Naive thymus-derived CD8-positive, alpha-beta T cell (primary cell): ENCODE measurements at regions not wholly inside any gene's neighbourhood (a gene's known extent, or its start where the extent isn't known, plus 50 kb on each side); places are given as distances from the start of the nearest gene placed in this dataset.

Experiments used
- ATAC-seq, 2 donors: fragments of 150-1000 bp; cut with Tn5 transposase in 1 of 2; sonication (Bioruptor Pico), chemical (Tn5 transposase) in 1 of 2; 1 replicate in 1 of 2; 2 replicates in 1 of 2; pipeline ENCODE4 v1.10.0; 2021; ENCODE audit warnings: mild to moderate bottlenecking in 2 of 2, moderate library complexity in 2 of 2
- POLR2A ChIA-PET: fragments of 350-600 bp; sonication (Branson Sonifier 250); formaldehyde crosslinking; loops from one replicate; lab custom pipeline; 2021; ENCODE audit warnings: antibody characterized with exemption; lab: Charles Lee
- DNase-seq, 10 donors: peaks; one replicate each; pipeline versions ENCODE4 v3.0.0 to v3.0.0-alpha.2; 2020 to 2022
- H3K27ac Mint-ChIP-seq, 10 donors: one replicate each; pipeline ENCODE4 v1.8.0; 2020 to 2022; ENCODE audit warnings: mild to moderate bottlenecking in 10 of 10, mixed read lengths in 10 of 10, moderate library complexity in 4 of 10, inconsistent platforms in 1 of 10
- H3K27me3 Mint-ChIP-seq, 5 donors: one replicate each; pipeline ENCODE4 v1.8.0; 2021 to 2022; ENCODE audit warnings: mixed read lengths in 5 of 5
- H3K36me3 Mint-ChIP-seq, 3 donors: one replicate each; pipeline ENCODE4 v1.8.0; 2020 to 2022; ENCODE audit warnings: mixed read lengths in 3 of 3, mild to moderate bottlenecking in 2 of 3, inconsistent platforms in 1 of 3
- H3K4me1 Mint-ChIP-seq, 4 donors: one replicate each; pipeline ENCODE4 v1.8.0; 2021 to 2022; ENCODE audit warnings: mixed read lengths in 4 of 4
- H3K4me3 Mint-ChIP-seq, 10 donors: one replicate each; pipeline ENCODE4 v1.8.0; 2020 to 2022; ENCODE audit warnings: mild to moderate bottlenecking in 10 of 10, mixed read lengths in 10 of 10, moderate library complexity in 6 of 10, inconsistent platforms in 1 of 10
- H3K9me3 Mint-ChIP-seq, 9 donors: one replicate each; pipeline ENCODE4 v1.8.0; 2020 to 2022; ENCODE audit warnings: mixed read lengths in 9 of 9, mild to moderate bottlenecking in 3 of 9, inconsistent platforms in 1 of 9, moderate library complexity in 1 of 9

DNA sequence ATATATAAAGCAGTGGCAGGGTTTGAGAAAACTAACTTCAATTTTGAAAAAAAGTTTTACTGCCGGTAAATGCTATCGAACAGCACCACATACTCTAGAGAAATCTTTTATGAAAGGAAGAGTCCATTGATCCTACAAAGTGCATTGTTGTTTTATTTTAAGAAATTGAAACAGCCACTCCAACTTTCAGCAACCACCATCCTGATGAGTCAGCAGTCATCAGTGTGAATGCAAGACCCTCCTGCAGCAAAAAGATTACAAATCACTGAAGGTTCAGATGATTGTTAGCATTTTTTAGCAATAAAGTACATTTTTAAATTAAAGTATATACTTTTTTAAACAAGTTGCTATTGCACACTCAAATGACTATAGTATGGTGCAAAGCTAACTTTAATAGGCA is 1017.7 kb upstream of the CRIM1 start:
- no peak for ATAC-seq
- no peak overlapping the region for H3K4me3 Mint-ChIP-seq
- H3K36me3 Mint-ChIP-seq, result no peaks in the 10 kb centered on the region
- no peak for DNase-seq
- no peak overlapping the region for H3K27ac Mint-ChIP-seq
- H3K9me3 Mint-ChIP-seq, result peaks cover 0 to 16% (median 0%) of the 10 kb centered on the region in 9 donors
- H3K27me3 Mint-ChIP-seq, result no peaks in the 10 kb centered on the region
- POLR2A ChIA-PET, result no interaction called here
- H3K4me1 Mint-ChIP-seq, result no peaks in the 10 kb centered on the region

- H3K9me3 Mint-ChIP-seq, result peaks cover 0 to 10% (median under 1%) of the 10 kb centered on the region in 9 donors
- H3K27me3 Mint-ChIP-seq, result no peaks in the 10 kb centered on the region
- no peak overlapping the region for H3K4me3 Mint-ChIP-seq
- H3K36me3 Mint-ChIP-seq, result no peaks in the 10 kb centered on the region
- POLR2A ChIA-PET, result no interaction called here
- ATAC-seq (no peak), DNase-seq (no peak)
- H3K4me1 Mint-ChIP-seq, result no peaks in the 10 kb centered on the region
- no peak overlapping the region for H3K27ac Mint-ChIP-seq
These were observed 1041.5 kb upstream of the CRIM1 start for GRCh38 chr2:35314049-35314448.

GRCh38 chr2:35301369-35301768 is 1054.2 kb upstream of the CRIM1 start:
- POLR2A ChIA-PET, result no interaction called here
- DNase-seq (no peak), ATAC-seq (no peak)
- Mint-ChIP-seq H3K27me3 (no peaks in the 10 kb centered on the region), H3K9me3 (peaks cover 0 to 18% (median 0%) of the 10 kb centered on the region in 9 donors), H3K36me3 (no peaks in the 10 kb centered on the region), H3K4me1 (no peaks in the 10 kb centered on the region), H3K27ac (no peak overlapping the region), H3K4me3 (no peak overlapping the region)

DNA sequence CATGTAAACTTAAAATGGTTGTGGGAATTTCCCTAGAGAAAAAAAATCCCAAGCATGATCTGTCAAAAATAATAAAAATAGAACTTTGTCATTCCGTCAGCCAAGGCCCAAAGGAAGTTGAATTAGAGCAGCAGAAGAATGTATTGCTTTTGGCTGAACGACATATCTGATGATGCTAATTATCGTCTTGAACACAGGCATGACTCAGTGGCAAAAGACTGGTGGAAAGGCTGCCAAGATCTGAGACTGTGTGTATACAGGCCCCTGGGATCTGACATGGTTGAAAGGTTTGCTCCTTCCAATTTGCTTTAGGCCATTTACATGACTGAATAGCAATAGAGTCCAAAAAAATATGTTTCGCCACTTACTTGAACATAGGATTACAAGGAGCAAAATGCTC is 1057.1 kb upstream of the CRIM1 start:
- H3K36me3 Mint-ChIP-seq, result no peaks in the 10 kb centered on the region
- H3K4me1 Mint-ChIP-seq, result no peaks in the 10 kb centered on the region
- POLR2A ChIA-PET, result no interaction called here
- no peak overlapping the region for H3K27ac Mint-ChIP-seq
- no peak for DNase-seq
- peaks cover 0 to 2% (median 0%) of the 10 kb centered on the region in 5 donors for H3K27me3 Mint-ChIP-seq
- peaks cover 0 to 18% (median 4%) of the 10 kb centered on the region in 9 donors for H3K9me3 Mint-ChIP-seq
- no peak overlapping the region for H3K4me3 Mint-ChIP-seq
- ATAC-seq, result no peak

DNA sequence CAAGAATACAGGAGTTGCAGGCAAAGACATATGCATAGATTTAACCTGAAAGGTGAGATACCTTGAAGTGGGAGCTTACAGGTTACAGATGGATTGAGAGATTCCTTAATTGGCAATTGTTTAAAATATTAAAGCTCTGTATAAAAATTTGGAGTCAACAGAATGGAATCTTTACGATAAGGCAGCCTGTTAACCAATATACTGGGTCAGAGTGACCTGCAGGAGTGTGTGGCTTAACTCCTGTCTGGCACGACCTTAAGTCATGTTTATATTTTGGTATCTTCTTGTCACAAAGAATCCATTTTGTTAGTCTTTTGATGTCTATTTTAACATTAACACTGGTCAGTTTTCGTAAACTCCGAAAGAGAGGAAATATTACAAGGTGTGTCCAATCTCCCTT is 1058.2 kb upstream of the CRIM1 start:
- Mint-ChIP-seq H3K36me3 (no peaks in the 10 kb centered on the region), H3K27ac (no peak overlapping the region), H3K4me3 (no peak overlapping the region), H3K9me3 (peaks cover 0 to 18% (median 6%) of the 10 kb centered on the region in 9 donors), H3K27me3 (peaks cover 0 to 2% (median 0%) of the 10 kb centered on the region in 5 donors), H3K4me1 (no peaks in the 10 kb centered on the region)
- DNase-seq (no peak), ATAC-seq (no peak)
- POLR2A ChIA-PET, result no interaction called here

- Mint-ChIP-seq H3K4me3 (no peak overlapping the region), H3K4me1 (no peaks in the 10 kb centered on the region), H3K27me3 (peaks cover 0 to 2% (median 0%) of the 10 kb centered on the region in 5 donors), H3K27ac (no peak overlapping the region), H3K36me3 (no peaks in the 10 kb centered on the region), H3K9me3 (peaks cover 0 to 18% (median 7%) of the 10 kb centered on the region in 9 donors)
- POLR2A ChIA-PET, result no interaction called here
- no peak for DNase-seq
- ATAC-seq, result no peak
These were observed 1060.8 kb upstream of the CRIM1 start for GRCh38 chr2:35294636-35295263.

- no peak for DNase-seq
- Mint-ChIP-seq H3K27me3 (peaks cover 0 to 2% (median 0%) of the 10 kb centered on the region in 5 donors), H3K4me1 (no peaks in the 10 kb centered on the region), H3K27ac (no peak overlapping the region), H3K4me3 (no peak overlapping the region), H3K36me3 (no peaks in the 10 kb centered on the region), H3K9me3 (peaks cover 6 to 15% (median 7%) of the 10 kb centered on the region in 9 donors)
- no peak for ATAC-seq
- POLR2A ChIA-PET, result no interaction called here
These were observed 1062.3 kb upstream of the CRIM1 start for GRCh38 chr2:35293261-35293660.

GRCh38 chr2:35292199-35292598 is 1063.4 kb upstream of the CRIM1 start:
- no peak overlapping the region for H3K27ac Mint-ChIP-seq
- POLR2A ChIA-PET, result no interaction called here
- peaks cover 0 to 21% (median 10%) of the 10 kb centered on the region in 9 donors for H3K9me3 Mint-ChIP-seq
- H3K4me3 Mint-ChIP-seq, result peak overlapping the region in 1 of 10 donors; percentile 52
- no peak for DNase-seq
- H3K36me3 Mint-ChIP-seq, result no peaks in the 10 kb centered on the region
- no peak for ATAC-seq
- no peaks in the 10 kb centered on the region for H3K4me1 Mint-ChIP-seq
- peaks cover 0 to 2% (median 0%) of the 10 kb centered on the region in 5 donors for H3K27me3 Mint-ChIP-seq

DNA sequence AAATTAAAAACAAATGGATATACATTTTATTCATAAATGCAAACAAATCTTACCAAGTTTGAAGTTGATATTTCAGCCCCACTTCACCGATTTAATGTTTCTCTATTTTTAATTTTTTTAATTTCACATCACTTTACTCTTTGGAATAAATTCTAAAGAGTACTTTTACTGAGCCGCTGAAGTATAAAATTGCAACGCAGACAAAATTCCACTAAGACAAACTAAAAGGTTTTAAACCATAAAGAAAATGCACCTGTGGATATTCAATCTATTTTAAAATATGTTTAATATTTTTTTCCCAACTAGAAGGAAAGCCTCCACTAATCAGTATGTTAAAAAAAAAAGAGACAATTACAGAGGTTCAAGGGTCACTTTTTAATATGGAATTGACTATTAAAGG is 1073.9 kb upstream of the CRIM1 start:
- Mint-ChIP-seq H3K9me3 (peaks cover 0 to 10% (median 0%) of the 10 kb centered on the region in 9 donors), H3K4me1 (no peaks in the 10 kb centered on the region), H3K36me3 (no peaks in the 10 kb centered on the region), H3K27ac (no peak overlapping the region), H3K27me3 (no peaks in the 10 kb centered on the region), H3K4me3 (no peak overlapping the region)
- ATAC-seq (no peak), DNase-seq (no peak)
- POLR2A ChIA-PET, result no interaction called here

- Mint-ChIP-seq H3K27ac (no peak overlapping the region), H3K36me3 (no peaks in the 10 kb centered on the region), H3K4me1 (no peaks in the 10 kb centered on the region), H3K27me3 (no peaks in the 10 kb centered on the region), H3K4me3 (no peak overlapping the region), H3K9me3 (peaks cover 0 to 42% (median 6%) of the 10 kb centered on the region in 9 donors)
- DNase-seq, result no peak
- no peak for ATAC-seq
- POLR2A ChIA-PET, result no interaction called here
These were observed 1099.8 kb upstream of the CRIM1 start for GRCh38 chr2:35255826-35256225.

- Mint-ChIP-seq H3K36me3 (no peaks in the 10 kb centered on the region), H3K9me3 (peaks cover 0 to 30% (median 5%) of the 10 kb centered on the region in 9 donors), H3K27ac (no peak overlapping the region), H3K27me3 (no peaks in the 10 kb centered on the region), H3K4me3 (no peak overlapping the region), H3K4me1 (no peaks in the 10 kb centered on the region)
- POLR2A ChIA-PET, result no interaction called here
- ATAC-seq (no peak), DNase-seq (no peak)
These were observed 1104.4 kb upstream of the CRIM1 start for GRCh38 chr2:35251156-35251555.

- POLR2A ChIA-PET, result no interaction called here
- ATAC-seq, result no peak
These were observed 1108.9 kb upstream of the CRIM1 start for GRCh38 chr2:35246702-35247101.

GRCh38 chr2:35228584-35228983 is 1127.0 kb upstream of the CRIM1 start:
- Mint-ChIP-seq H3K4me3 (no peak overlapping the region), H3K27ac (no peak overlapping the region), H3K27me3 (no peaks in the 10 kb centered on the region), H3K4me1 (no peaks in the 10 kb centered on the region), H3K9me3 (peaks cover 8 to 33% (median 19%) of the 10 kb centered on the region in 9 donors), H3K36me3 (peaks cover 0 to 14% (median 0%) of the 10 kb centered on the region in 3 donors)
- ATAC-seq (no peak), DNase-seq (no peak)
- POLR2A ChIA-PET, result no interaction called here

More at GRCh38 chr2:35246702-35247101, 1108.9 kb upstream of the CRIM1 start:
- Mint-ChIP-seq H3K4me3 (no peak overlapping the region), H3K27ac (no peak overlapping the region), H3K27me3 (no peaks in the 10 kb centered on the region), H3K4me1 (no peaks in the 10 kb centered on the region), H3K36me3 (no peaks in the 10 kb centered on the region), H3K9me3 (peaks cover 0 to 15% (median 5%) of the 10 kb centered on the region in 9 donors)
- no peak for DNase-seq

DNA sequence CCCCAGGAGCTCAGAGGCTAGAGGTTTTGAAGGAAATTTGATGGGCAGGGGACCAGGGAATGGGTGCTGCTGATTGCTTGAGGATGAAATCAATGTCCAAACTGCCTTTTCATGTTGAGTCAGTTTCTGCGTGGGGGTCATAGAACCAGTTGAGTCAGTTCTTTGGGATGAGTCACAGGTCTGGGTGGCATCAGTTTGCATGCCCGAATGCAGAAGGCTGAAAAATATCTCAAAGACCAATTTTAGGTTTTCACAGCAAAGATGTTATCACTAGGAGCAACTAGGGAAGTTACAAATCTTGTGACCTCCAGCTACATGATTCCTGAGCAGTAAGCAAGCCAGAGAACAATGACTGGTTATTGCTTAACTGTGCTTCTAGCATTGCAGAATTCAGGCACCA is 1135.1 kb upstream of the CRIM1 start:
- DNase-seq (no peak), ATAC-seq (no peak)
- Mint-ChIP-seq H3K4me1 (no peaks in the 10 kb centered on the region), H3K27me3 (no peaks in the 10 kb centered on the region), H3K4me3 (no peak overlapping the region), H3K27ac (no peak overlapping the region), H3K36me3 (no peaks in the 10 kb centered on the region), H3K9me3 (peaks cover 0 to 26% (median 4%) of the 10 kb centered on the region in 9 donors)
- POLR2A ChIA-PET, result no interaction called here
